ENCODE measurements at regions not wholly inside any gene's neighbourhood (a gene's known extent, or its start where the extent isn't known, plus 50 kb on each side); places are given as distances from the start of the nearest gene placed in this dataset.
A peak's percentile ranks its signal among the peaks of the same experiment; 100 is the strongest.

GRCh38 chr5:173456181-173456580, 128.0 kb upstream of the STC2 start:
- no peak for DNase-seq (ENCODE audit: low read depth)
- TF ChIP-seq, protein P1, sequence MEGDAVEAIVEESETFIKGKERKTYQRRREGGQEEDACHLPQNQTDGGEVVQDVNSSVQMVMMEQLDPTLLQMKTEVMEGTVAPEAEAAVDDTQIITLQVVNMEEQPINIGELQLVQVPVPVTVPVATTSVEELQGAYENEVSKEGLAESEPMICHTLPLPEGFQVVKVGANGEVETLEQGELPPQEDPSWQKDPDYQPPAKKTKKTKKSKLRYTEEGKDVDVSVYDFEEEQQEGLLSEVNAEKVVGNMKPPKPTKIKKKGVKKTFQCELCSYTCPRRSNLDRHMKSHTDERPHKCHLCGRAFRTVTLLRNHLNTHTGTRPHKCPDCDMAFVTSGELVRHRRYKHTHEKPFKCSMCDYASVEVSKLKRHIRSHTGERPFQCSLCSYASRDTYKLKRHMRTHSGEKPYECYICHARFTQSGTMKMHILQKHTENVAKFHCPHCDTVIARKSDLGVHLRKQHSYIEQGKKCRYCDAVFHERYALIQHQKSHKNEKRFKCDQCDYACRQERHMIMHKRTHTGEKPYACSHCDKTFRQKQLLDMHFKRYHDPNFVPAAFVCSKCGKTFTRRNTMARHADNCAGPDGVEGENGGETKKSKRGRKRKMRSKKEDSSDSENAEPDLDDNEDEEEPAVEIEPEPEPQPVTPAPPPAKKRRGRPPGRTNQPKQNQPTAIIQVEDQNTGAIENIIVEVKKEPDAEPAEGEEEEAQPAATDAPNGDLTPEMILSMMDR (conservative IDR thresholded peaks at IDR 0.05; ENCODE audit: low read depth, low read length): no peak
- no peak overlapping the region for H3K4me3 ChIP-seq (ENCODE audit: low read depth, low read length)

- TF ChIP-seq, protein P1 (conservative IDR thresholded peaks at IDR 0.05; ENCODE audit: low read depth, low read length): no peak
- no peak for DNase-seq (ENCODE audit: low read depth)
- H3K4me3 ChIP-seq (ENCODE audit: low read depth, low read length): no peak overlapping the region
These were observed 127.4 kb upstream of the STC2 start for GRCh38 chr5:173455599-173455957.

- H3K4me3 ChIP-seq (ENCODE audit: low read depth, low read length): no peak overlapping the region
- DNase-seq (ENCODE audit: low read depth): peak; percentile 91
- TF ChIP-seq, protein P1 (conservative IDR thresholded peaks at IDR 0.05; ENCODE audit: low read depth, low read length): no peak
These were observed 126.8 kb upstream of the STC2 start for GRCh38 chr5:173454736-173455598.

DNA sequence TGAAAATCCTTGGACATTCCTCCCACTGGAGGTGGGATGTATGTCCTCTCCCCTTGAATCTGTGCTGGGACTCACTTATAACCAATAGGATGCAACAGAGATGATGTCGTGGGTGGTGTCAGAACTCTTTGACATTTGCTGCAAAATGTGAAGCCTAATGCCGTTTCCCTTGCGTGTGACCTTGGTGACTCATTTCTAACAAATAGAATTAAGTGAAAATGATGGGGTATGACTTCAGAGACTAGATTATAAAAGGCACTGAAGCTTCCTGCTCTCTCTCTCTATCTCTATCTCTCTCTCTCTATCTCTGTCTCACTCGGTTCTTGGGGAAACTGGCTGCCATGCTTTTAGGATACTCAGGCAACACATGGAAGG, 126.1 kb upstream of the STC2 start:
- DNase-seq (ENCODE audit: low read depth): no peak
- TF ChIP-seq, protein P1 (conservative IDR thresholded peaks at IDR 0.05; ENCODE audit: low read depth, low read length): no peak

DNA sequence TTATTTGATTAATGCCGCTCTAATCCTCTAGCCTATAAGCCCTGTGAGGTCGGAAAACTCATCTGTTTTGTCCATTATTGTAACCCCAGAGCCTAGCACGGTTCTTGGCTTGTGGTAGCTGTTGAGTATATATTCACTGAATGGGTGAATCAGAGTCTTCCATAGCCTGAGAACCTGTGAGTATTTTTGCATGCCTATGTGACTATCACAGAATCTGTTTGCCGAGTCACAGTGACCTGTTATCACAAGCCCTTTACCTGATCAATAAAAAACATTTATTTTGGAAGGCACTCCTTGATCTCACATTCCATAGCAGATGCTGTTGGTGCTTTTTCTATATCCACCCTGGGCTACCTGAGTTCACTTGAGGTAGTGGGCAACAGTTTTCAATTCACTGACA, 125.0 kb upstream of the STC2 start:
- DNase-seq (ENCODE audit: low read depth): no peak
- no peak overlapping the region for H3K4me3 ChIP-seq (ENCODE audit: low read depth, low read length)
- TF ChIP-seq, protein P1 (conservative IDR thresholded peaks at IDR 0.05; ENCODE audit: low read depth, low read length): no peak

More for the DNA sequence above, 126.1 kb upstream of the STC2 start:
- H3K4me3 ChIP-seq (ENCODE audit: low read depth, low read length): no peak overlapping the region

DNA sequence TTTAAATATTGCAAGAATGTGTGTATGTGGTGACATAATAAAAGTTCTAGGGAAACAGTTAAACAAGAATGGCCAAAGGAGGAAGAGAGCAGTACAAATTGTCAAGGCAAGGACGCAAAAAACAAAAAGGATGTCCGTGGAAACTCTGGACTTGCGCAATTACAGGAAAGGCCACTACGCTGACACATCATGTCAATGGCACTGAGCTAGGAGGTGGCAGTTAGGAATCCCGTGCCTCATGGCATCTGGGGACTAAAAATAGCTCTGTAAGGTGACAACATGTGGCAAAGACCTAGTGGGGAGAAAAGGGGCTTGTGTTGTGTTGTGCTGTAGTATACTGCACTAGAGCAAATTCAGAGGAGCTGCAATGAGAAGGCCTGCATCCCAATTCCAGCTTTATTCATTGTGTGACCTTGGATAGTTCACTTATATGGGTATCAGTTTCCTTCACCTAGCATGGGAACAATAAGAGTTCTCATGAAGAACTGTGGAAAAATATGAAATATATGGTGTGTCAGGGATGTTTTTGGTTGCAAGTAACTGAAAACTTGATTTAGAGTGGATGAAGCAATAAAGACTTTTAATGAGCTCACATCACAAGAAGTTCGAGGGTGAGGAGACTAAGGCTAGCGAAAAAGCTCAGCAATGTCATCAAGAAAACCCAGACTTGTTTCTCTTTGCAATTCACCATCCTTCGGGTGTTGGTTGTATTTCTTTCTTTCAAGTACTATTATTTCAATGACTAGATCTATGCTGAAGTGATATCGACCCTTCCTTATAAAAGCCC, 124.1 kb upstream of the STC2 start:
- H3K4me3 ChIP-seq (ENCODE audit: low read depth, low read length): no peak overlapping the region
- no peak for DNase-seq (ENCODE audit: low read depth)
- TF ChIP-seq, protein P1 (conservative IDR thresholded peaks at IDR 0.05; ENCODE audit: low read depth, low read length): no peak
